K562 (cell line): ENCODE measurements at regions not wholly inside any gene's neighbourhood (a gene's known extent, or its start where the extent isn't known, plus 50 kb on each side); places are given as distances from the start of the nearest gene placed in this dataset.

Experiments
- HDAC1 ChIP-seq, 2 experiments: fragments of 450-650 bp; IDR thresholded peaks; 2 replicates each; pipeline ENCODE4 v1.6.1; 2016 to 2017; ENCODE audit warnings: inconsistent platforms in 1 of 2, mild to moderate bottlenecking in 1 of 2, moderate library complexity in 1 of 2
- HIVEP1 ChIP-seq: fragments of 250-450 bp; sonication (Bioruptor Pico); IDR thresholded peaks from 2 replicates; pipeline ENCODE4 v1.4.0; 2020; ENCODE audit warnings: mild to moderate bottlenecking
- KDM4B ChIP-seq, 2 experiments: fragments of 450-650 bp in 1 of 2; sonication (generic) in 1 of 2; IDR thresholded peaks; 2 replicates each; pipeline ENCODE4 v1.6.1; 2016 to 2017; ENCODE audit warnings: borderline replicate concordance in 2 of 2, antibody characterized with exemption in 1 of 2, low read depth in 1 of 2, mild to moderate bottlenecking in 1 of 2
- SP1 ChIP-seq: sonication (generic); formaldehyde crosslinking; IDR thresholded peaks from 2 replicates; pipeline ENCODE4 v1.8.1; 2022; ENCODE audit warnings: mild to moderate bottlenecking, missing genetic modification reagents
- ZC3H11A ChIP-seq: IDR thresholded peaks from 2 replicates; pipeline ENCODE4 v1.6.1; 2012; ENCODE audit warnings: low read depth, low read length, improper control_type of control experiment

DNA sequence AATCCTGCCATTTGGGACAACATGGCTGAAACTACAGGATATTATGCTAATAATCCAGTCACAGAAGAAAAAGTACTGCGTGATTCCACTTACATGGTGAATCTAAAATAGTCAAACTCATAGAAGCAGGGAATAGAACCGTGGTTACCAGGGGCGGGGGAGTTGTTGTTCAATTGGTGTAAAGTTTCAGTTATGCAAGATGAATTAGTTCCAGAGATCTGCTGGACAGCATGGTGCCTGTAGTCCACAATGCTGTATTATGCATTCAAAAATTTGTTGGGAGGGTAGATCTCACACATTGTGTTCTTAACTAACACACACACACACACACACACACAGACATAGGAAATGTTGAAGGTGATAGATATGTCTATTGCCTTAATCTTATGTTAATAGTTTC is 480.5 kb downstream of the DMRT2 start:
- TF ChIP-seq HDAC1 (IDR thresholded peaks at IDR 0.05) (no peak), SP1 (CRISPR knock-in tag) (no peak), KDM4B (IDR thresholded peaks at IDR 0.05; ENCODE audit: borderline replicate concordance in 2 of 2, low read depth in 1 of 2) (no peak), ZC3H11A (no peak), HIVEP1 (CRISPR knock-in tag) (no peak)
